ENCODE measurements at regions not wholly inside any gene's neighbourhood (a gene's known extent, or its start where the extent isn't known, plus 50 kb on each side); places are given as distances from the start of the nearest gene placed in this dataset.

DNA sequence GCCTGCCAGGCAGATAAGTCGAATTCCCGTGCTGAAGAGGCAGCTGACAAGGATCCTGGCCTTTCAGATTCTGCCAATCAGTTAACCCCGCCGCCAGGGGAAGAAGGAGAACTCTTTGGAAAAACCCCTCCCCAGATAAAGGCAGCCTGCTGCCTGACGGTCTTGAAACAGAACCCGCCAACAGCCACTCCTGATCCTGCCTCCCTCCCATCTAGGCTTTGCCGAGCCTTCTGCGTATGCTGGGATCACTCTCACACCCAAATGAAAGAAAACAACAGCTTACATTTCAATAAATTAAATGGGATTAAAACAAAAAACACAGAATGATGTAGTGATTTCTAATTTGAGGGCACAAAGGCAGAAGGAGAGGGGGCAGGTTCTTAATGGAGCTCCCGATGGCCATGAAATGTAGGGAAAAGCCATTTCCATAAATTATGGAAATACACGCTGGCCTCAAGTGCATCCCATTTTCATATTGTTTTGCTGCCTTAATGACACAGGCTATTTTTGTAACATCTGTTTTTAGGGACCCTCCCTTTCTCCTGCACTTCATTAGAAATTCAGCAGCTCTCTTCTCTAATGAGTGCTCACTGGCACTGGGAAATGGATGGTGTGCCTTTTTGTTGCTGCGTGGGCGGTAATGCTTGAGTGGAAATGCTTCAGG lies 319.1 kb downstream of the MED10 start:
- no peak for TF ChIP-seq CTCF (IDR thresholded peaks at IDR 0.05)
- TF ChIP-seq POLR2AphosphoS5 (IDR thresholded peaks at IDR 0.05): no peak
- TF ChIP-seq POLR2A (IDR thresholded peaks at IDR 0.05): no peak
